H9 (cell line): ENCODE measurements at regions not wholly inside any gene's neighbourhood (a gene's known extent, or its start where the extent isn't known, plus 50 kb on each side); places are given as distances from the start of the nearest gene placed in this dataset.

Experiments
- DNase-seq: peaks from one replicate; pipeline ENCODE4 v3.0.0-alpha.2; 2017
- H2AFZ ChIP-seq: one replicate; pipeline ENCODE4 v1.6.1; 2013; ENCODE audit warnings: mild to moderate bottlenecking, low read length, control low read depth, moderate library complexity
- H2AK5ac ChIP-seq: 2 replicates; pipeline ENCODE4 v1.6.1; 2013; ENCODE audit warnings: low read length, control low read depth, mixed read lengths; ENCODE audit not compliant: insufficient read length
- H2BK120ac ChIP-seq: one replicate; pipeline ENCODE4 v1.6.1; 2013; ENCODE audit warnings: low read depth, mild to moderate bottlenecking, low read length, control low read depth, inconsistent platforms; ENCODE audit not compliant: poor library complexity, severe bottlenecking
- H2BK12ac ChIP-seq: 2 replicates; pipeline ENCODE4 v1.6.1; 2013; ENCODE audit warnings: low read length, control low read depth, mixed read lengths, low read depth; ENCODE audit not compliant: insufficient read length
- H2BK15ac ChIP-seq: 2 replicates; pipeline ENCODE4 v1.6.1; 2013; ENCODE audit warnings: low read depth, low read length, control low read depth
- H2BK20ac ChIP-seq: one replicate; pipeline ENCODE4 v1.6.1; 2013; ENCODE audit warnings: low read depth, mild to moderate bottlenecking, low read length, control low read depth, inconsistent platforms; ENCODE audit not compliant: poor library complexity, severe bottlenecking
- H2BK5ac ChIP-seq: 2 replicates; pipeline ENCODE4 v1.6.1; 2013; ENCODE audit warnings: low read length, control low read depth, mixed read lengths; ENCODE audit not compliant: insufficient read length
- H3K14ac ChIP-seq: 2 replicates; pipeline ENCODE4 v1.6.1; 2013; ENCODE audit warnings: low read length, control low read depth; ENCODE audit not compliant: insufficient read depth
- H3K18ac ChIP-seq: 2 replicates; pipeline ENCODE4 v1.6.1; 2013; ENCODE audit warnings: low read depth, mild to moderate bottlenecking, mixed read lengths, low read length, control low read depth; ENCODE audit not compliant: insufficient read length
- H3K23ac ChIP-seq: 2 replicates; pipeline ENCODE4 v1.6.1; 2013; ENCODE audit warnings: low read length, control low read depth, mixed read lengths, low read depth; ENCODE audit not compliant: insufficient read length
- H3K23me2 ChIP-seq: 2 replicates; pipeline ENCODE4 v1.6.1; 2013; ENCODE audit warnings: low read depth, mild to moderate bottlenecking, mixed read lengths, low read length, control low read depth; ENCODE audit not compliant: insufficient read length, poor library complexity, severe bottlenecking
- H3K27ac ChIP-seq: 2 replicates; pipeline ENCODE4 v1.5.1; 2013; ENCODE audit warnings: low read length, control low read depth, mixed read lengths, low read depth; ENCODE audit not compliant: insufficient read length
- H3K27me3 ChIP-seq: 2 replicates; pipeline ENCODE4 v1.6.1; 2013; ENCODE audit warnings: low read length, control low read depth, inconsistent platforms; ENCODE audit not compliant: insufficient read depth
- H3K4ac ChIP-seq: 2 replicates; pipeline ENCODE4 v1.6.1; 2013; ENCODE audit warnings: low read depth, mild to moderate bottlenecking, control low read depth, inconsistent platforms, low read length, moderate library complexity
- H3K4me1 ChIP-seq: 2 replicates; pipeline ENCODE4 v1.6.1; 2013; ENCODE audit warnings: low read length, control low read depth, inconsistent platforms; ENCODE audit not compliant: insufficient read depth
- H3K4me2 ChIP-seq: 2 replicates; pipeline ENCODE4 v1.6.1; 2013; ENCODE audit warnings: low read length, control low read depth, mixed read lengths; ENCODE audit not compliant: insufficient read length, insufficient read depth
- H3K56ac ChIP-seq: 2 replicates; pipeline ENCODE4 v1.6.1; 2013; ENCODE audit warnings: low read depth, mild to moderate bottlenecking, mixed read lengths, low read length, control low read depth; ENCODE audit not compliant: insufficient read length
- H3K79me1 ChIP-seq: 2 replicates; pipeline ENCODE4 v1.6.1; 2013; ENCODE audit warnings: low read depth, mild to moderate bottlenecking, moderate library complexity, low read length, control low read depth, inconsistent platforms; ENCODE audit not compliant: insufficient read depth, poor library complexity, severe bottlenecking
- H3K79me2 ChIP-seq: 2 replicates; pipeline ENCODE4 v1.6.1; 2013; ENCODE audit warnings: low read length, control low read depth, inconsistent platforms; ENCODE audit not compliant: insufficient read depth
- H3K9ac ChIP-seq: 2 replicates; pipeline ENCODE4 v1.6.1; 2013; ENCODE audit warnings: low read length, control low read depth, mixed read lengths; ENCODE audit not compliant: insufficient read length; ENCODE audit errors: extremely low read depth
- H3K9me3 ChIP-seq: one replicate; pipeline ENCODE4 v1.6.1; 2013; ENCODE audit warnings: low read depth, low read length, inconsistent platforms; ENCODE audit not compliant: control insufficient read depth
- H3T11ph ChIP-seq: one replicate; pipeline ENCODE4 v1.6.1; 2013; ENCODE audit warnings: mild to moderate bottlenecking, low read length, control low read depth, inconsistent platforms
- H4K20me1 ChIP-seq: one replicate; pipeline ENCODE4 v1.6.1; 2013; ENCODE audit not compliant: control insufficient read depth, insufficient read length, insufficient read depth
- H4K5ac ChIP-seq: 2 replicates; pipeline ENCODE4 v1.6.1; 2013; ENCODE audit warnings: low read depth, mild to moderate bottlenecking, mixed read lengths, low read length, control low read depth; ENCODE audit not compliant: insufficient read length
- H4K8ac ChIP-seq: replicated peaks from 2 replicates; pipeline ENCODE4 v1.6.1; 2013; ENCODE audit warnings: low read length, control low read depth, mixed read lengths, low read depth; ENCODE audit not compliant: insufficient read length
- H4K91ac ChIP-seq: 2 replicates; pipeline ENCODE4 v1.6.1; 2013; ENCODE audit warnings: low read depth, mild to moderate bottlenecking, moderate library complexity, mixed read lengths, low read length, control low read depth; ENCODE audit not compliant: insufficient read length
- H3K27ac Mint-ChIP-seq, 3 experiments: 2 replicates in 2 of 3; 3 replicates in 1 of 3; pipeline ENCODE4 v1.8.0; 2020 to 2021; ENCODE audit warnings: mixed read lengths in 3 of 3, mild to moderate bottlenecking in 1 of 3, moderate library complexity in 1 of 3
- H3K27me3 Mint-ChIP-seq: 2 replicates; pipeline ENCODE4 v1.8.0; 2021; ENCODE audit warnings: low read depth, mild to moderate bottlenecking, moderate library complexity, mixed read lengths
- H3K36me3 Mint-ChIP-seq, 3 experiments: 2 replicates in 2 of 3; 3 replicates in 1 of 3; pipeline ENCODE4 v1.8.0; 2020 to 2021; ENCODE audit warnings: low read depth in 3 of 3, mixed read lengths in 3 of 3; ENCODE audit not compliant: insufficient read depth in 1 of 3
- H3K4me1 Mint-ChIP-seq, 2 experiments: 2 replicates each; pipeline ENCODE4 v1.8.0; 2020; ENCODE audit warnings: mixed read lengths in 2 of 2
- H3K4me3 Mint-ChIP-seq, 2 experiments: 2 replicates in 1 of 2; 3 replicates in 1 of 2; pipeline ENCODE4 v1.8.0; 2020 to 2021; ENCODE audit warnings: mild to moderate bottlenecking in 2 of 2, mixed read lengths in 2 of 2, moderate library complexity in 1 of 2
- H3K9me3 Mint-ChIP-seq, 2 experiments: 2 replicates in 1 of 2; 3 replicates in 1 of 2; pipeline ENCODE4 v1.8.0; 2020; ENCODE audit warnings: mild to moderate bottlenecking in 2 of 2, mixed read lengths in 2 of 2, moderate library complexity in 1 of 2
- CTCF ChIP-seq: fragments of 200-600 bp; sonication (generic); conservative IDR thresholded peaks from 3 replicates; pipeline ENCODE4 v1.8.0; 2021; ENCODE audit warnings: antibody characterized with exemption, mild to moderate bottlenecking
- WGBS: extraction: QIAGEN DNeasy Blood & Tissue Kit; methylation state at CpG from one replicate; pipeline ENCODE4 v1.1.7; 2013; ENCODE audit warnings: missing lambda C conversion rate, low lambda C conversion rate, mixed read lengths; ENCODE audit not compliant: insufficient read length; ENCODE audit errors: extremely low coverage; 5-methylcytosine and 5-hydroxymethylcytosine counted together

- no peaks in the 10 kb centered on the region for H3K23me2 ChIP-seq
- H3K27ac ChIP-seq, result no peak overlapping the region
- DNase-seq, result no peak
Measured at GRCh38 chr2:52686935-52687334, 1080.7 kb upstream of the CHAC2 start.

More at GRCh38 chr2:52686935-52687334, 1080.7 kb upstream of the CHAC2 start:
- H3K4me1 Mint-ChIP-seq, result no peaks in the 10 kb centered on the region
- Histone ChIP-seq H3T11ph (no peak overlapping the region), H4K5ac (no peak overlapping the region), H3K9me3 (no peaks in the 10 kb centered on the region), H3K4me1 (no peaks in the 10 kb centered on the region), H4K8ac (no peak overlapping the region), H3K79me1 (no peaks in the 10 kb centered on the region), H2AFZ (no peak overlapping the region), H2BK120ac (no peak overlapping the region), H2BK12ac (no peak overlapping the region), H2BK5ac (no peak overlapping the region), H2BK15ac (no peak overlapping the region), H4K20me1 (no peaks in the 10 kb centered on the region), H3K14ac (no peak overlapping the region), H3K27me3 (no peaks in the 10 kb centered on the region), H3K4me2 (no peak overlapping the region), H3K56ac (no peak overlapping the region), H3K4ac (no peak overlapping the region), H3K79me2 (no peaks in the 10 kb centered on the region), H2BK20ac (no peak overlapping the region), H3K23ac (no peak overlapping the region), H2AK5ac (no peak overlapping the region), H4K91ac (no peak overlapping the region), H3K18ac (no peak overlapping the region), H3K9ac (no peak overlapping the region)
- H3K4me3 Mint-ChIP-seq, result no peak overlapping the region
- peaks cover 18 to 22% of the 10 kb centered on the region in 2 experiments for H3K9me3 Mint-ChIP-seq
- H3K27me3 Mint-ChIP-seq, result no peaks in the 10 kb centered on the region
- peaks cover 0 to 18% (median 2%) of the 10 kb centered on the region in 3 experiments; a peak in 4 of 7 replicates for H3K36me3 Mint-ChIP-seq
- TF ChIP-seq CTCF, result no peak
- no CpG with 5 or more reads among the region's 2 CpGs for WGBS
- H3K27ac Mint-ChIP-seq, result no peak overlapping the region
